ENCODE measurements at regions not wholly inside any gene's neighbourhood (a gene's known extent, or its start where the extent isn't known, plus 50 kb on each side); places are given as distances from the start of the nearest gene placed in this dataset.
"Not testable (repeated sequence)": the region's sequence is repeated elsewhere in the genome, so short reads cannot be mapped to it uniquely, and the experiment has no call there.

GRCh38 chr1:222470252-222470805, 77.6 kb downstream of the HHIPL2 start:
- DNase-seq = not testable (repeated sequence)

DNA sequence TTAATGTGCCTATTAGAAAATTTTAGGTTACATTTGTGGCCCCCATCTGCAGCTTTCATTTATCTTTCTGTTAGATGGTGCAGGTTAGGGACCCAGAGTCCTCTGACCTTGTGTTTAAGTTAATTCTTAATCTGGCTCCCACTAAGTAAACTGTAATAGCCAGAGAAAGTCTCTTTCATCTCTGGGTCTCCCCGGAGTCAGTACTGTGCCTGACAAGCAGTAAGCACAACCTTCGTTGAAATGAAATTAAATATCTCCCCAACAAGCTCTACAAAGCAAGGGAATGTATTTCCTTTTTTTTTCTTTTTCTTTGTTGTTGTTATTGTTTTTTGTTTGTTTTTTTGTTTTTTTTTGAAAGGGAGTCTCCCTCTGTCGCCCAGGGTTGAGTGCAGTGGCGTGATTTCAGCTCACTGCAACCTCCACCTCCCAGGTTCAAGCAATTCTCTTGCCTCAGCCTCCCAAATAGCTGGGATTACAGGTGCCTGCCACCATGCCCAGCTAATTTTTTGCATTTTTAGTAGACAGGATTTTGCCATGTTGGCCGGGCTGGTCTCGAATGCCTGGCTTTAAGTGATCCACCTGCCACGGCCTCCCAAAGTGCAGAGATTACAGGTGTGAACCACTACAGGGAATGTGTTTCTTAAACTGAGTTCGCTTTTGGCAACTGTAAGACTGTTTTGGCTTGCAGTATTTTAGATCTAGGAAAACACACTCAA, 81.6 kb downstream of the HHIPL2 start:
- DNase-seq = no peak

DNA sequence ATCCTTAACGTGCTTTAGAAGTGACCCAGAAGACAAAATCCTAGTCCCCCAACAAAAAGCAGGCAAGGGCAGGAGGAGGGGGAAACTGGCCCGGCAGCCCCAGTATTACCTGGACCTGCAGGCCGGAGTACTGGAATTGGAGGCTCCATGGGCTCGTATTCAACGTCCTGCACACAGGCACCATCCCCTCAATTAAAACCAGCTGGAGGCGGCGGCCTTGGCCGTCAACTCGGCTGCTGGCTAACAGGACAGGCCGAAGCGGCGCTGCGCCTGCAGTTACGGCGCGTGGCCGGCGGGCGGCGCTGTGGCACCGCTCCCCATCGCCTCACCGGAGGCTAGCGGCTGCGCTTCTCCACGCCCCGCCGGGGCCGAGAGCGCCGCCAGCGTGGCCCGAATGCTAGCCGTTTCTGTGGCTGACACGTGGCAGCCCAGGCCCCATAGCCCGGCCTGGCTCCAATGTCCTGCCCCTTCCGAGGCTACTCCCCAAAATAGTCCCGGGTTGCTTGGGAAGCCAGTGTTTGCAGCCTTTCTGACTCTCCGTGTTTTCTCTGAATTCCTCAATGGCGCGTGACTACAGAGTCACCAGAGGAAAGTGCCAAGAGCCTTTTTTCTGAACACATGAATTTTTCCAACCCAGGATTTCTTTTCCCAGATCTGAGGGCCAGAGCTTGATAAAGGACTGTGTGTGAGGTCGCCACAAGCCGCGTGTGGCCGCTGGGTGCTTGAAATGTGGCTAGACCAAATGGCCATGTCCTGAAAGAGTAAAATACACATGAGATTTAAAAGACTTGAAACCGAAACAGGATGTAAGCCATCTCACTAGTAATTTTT, 82.5 kb downstream of the HHIPL2 start:
- DNase-seq = peak; percentile 35 to 96 (median 82)

GRCh38 chr1:222464841-222465210, 83.1 kb downstream of the HHIPL2 start:
- DNase-seq = peak in 6 of 14 donors; percentile 37 to 67 (median 57)

- DNase-seq = no peak
These were observed 84.7 kb downstream of the HHIPL2 start for GRCh38 chr1:222463059-222463730.

DNA sequence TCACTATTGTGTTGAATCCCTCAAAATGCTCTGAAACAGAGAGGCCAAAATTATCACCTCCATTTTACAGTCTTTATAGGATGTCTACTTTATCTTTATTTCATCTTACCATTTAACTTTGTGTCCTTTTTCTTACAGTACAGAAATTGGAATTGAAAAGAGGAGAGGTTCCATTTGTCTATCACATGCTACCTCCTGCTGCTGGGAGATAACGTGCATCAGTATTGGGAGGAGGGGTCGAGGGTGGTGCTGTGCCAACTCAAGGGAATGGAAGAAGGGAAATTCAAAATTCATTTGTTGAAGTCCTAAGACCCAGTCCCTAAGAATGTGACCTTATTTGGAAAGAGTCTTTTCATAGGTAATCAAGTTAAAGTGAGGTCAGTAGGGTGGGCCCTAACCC, 85.3 kb downstream of the HHIPL2 start:
- DNase-seq = no peak

DNA sequence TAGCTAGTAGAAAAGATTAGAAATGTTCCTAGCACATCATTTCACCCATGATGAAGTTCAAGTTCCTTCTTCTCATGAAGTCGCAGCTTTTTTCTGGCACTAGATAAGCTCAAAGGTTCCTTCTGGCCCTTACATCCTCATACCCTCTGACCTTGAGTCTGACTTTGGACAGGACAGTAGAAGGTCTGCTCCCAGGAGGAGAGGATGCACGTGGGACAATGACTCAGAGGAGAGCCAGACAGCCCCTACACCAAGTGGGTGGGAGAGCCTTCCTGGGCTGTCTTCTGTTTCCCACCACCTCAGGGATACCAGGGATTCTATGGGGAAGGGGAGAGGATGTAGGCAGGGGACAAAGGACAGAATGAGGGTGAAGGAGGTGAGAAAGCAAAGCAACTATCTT, 86.0 kb downstream of the HHIPL2 start:
- DNase-seq = no peak

DNA sequence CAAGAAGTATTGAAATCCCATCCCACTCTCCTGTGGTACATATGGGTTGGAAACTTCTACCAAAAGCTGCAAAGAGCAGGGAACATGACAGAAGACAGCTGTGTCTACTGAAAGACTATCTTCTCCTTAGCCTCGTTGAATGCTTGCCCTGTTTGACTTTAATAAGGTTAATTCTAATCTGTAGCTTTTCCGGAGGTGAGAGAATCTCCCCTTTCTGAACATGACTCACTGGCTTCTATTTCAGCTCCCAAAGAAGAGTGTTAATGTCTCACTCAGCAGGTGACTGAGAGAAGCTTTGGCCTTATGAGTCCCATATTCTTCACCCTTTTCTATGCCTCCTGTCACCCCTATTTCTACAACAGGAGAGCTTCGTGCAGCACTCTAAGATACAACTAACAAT, 88.3 kb downstream of the HHIPL2 start:
- no peak for DNase-seq

GRCh38 chr1:222457513-222457912, 90.4 kb downstream of the HHIPL2 start:
- DNase-seq = no peak

DNA sequence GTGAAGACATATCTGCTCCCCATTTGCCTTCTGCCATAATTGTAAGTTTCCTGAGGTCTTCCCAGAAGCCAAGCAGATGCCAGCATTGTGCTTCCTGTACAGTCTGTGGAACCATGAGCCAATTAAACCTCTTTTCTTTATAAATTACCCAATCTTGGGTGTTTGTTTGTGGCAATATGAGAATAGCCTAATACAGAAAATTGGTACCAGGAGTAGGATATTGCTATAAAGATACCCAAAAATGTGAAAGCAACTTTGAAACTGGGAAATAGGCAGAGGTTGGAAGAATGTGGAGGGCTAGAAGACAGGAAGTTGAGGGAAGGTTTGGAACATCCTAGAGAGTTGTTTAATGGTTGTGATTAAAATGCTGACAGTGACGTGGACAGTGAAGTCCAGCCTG, 90.8 kb downstream of the HHIPL2 start:
- no peak for DNase-seq

GRCh38 chr1:222455188-222455879, 92.6 kb downstream of the HHIPL2 start:
- DNase-seq = peak in 12 of 14 donors; percentile 27 to 78 (median 61)

DNA sequence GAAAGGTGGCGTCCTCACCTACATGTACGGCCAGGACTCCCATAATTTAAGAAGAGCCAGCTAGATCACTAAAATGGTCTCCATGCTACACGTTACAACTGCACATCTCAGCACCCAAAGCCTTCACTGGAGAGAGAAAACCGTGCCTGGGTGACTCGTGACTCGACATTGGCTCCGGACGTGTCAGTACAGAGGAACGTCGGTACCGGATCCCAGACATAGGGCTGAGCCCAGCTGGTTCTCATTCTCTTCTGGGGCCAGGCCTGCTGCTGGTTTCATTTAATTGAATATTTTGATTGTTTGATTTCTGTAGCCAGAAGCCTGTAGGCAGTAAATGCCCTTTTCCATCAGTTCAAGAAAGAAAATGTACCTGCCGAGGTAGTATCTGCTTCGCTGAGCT, 93.1 kb downstream of the HHIPL2 start:
- DNase-seq = peak in 2 of 14 donors; percentile 31 to 76

DNA sequence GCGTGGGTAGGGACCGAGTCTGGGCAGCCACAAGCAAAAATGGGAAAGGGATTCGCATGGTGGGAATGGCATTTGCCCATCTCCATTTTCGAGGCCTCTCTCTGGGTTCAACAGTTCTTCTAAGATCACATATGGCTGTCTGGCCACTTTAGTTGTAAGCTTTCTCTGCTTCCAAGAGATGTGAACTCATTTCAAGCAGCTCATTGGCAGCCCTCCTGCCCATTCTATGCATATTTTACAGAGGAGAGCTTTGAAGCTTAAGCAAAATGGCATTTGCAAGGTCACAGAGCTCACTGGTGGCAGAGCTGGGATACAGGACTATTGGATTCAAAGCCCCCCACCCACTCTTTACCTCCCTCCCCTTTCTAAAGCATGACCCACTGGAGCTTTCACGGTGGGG, 93.7 kb downstream of the HHIPL2 start:
- DNase-seq = no peak

DNA sequence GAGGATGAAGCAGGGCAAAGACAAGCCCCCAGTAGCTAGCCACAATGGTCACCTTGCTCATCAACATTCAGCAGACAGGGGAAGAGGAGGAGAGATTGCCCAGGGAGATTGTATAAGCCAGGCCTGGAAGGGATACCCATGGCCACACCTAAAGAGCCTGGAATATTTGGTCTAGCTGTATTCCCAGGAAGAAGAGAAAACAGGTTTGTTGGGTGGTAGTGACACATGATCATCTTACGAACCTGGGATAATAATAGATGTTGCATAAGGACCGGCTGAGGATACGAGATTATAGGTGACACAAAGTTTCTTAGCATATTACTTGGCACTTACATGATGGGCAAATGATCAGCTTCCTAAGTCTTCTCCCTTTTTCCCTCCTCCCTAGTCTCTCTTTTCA, 95.9 kb downstream of the HHIPL2 start:
- DNase-seq = no peak

GRCh38 chr1:222443566-222443965, 104.3 kb downstream of the HHIPL2 start:
- DNase-seq = no peak

DNA sequence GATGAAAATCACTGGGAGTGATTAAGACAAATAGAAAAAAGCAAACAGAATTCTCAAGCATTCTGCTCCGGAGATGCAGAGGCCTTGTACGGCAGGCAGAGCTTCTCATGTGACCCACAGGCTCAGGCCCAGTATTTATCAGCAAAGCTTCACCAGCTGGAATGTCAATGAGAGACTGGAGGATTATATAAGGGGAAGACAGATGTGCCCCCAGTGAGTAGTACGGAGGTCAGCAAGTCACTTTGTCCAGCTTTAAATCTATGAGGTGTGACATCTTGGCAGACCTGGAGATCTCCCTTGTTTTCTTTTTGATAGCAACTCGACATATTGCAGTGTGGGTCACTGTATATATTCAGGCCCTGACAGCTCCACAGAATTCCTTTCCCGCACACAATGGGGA, 106.8 kb downstream of the HHIPL2 start:
- peak in 1 of 14 donors; percentile 1 for DNase-seq

DNA sequence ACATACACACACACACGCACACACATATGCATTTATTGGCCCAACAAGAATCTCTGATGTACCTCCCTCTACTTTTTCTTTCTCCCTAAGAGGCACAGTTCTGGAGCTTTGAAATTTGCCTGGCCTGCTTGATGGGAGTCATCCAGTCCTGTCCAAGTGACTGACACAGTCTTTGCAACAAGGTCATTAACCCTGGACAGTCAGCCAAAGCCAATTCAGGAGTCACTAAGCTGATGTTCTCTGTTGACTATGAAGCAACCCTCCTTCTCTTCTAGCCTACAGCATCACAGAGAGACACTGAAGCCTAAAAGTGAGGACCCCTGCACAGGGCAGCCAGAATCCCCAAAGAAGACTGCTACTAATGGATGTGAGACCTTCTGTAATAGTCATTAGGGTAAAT, 123.1 kb downstream of the HHIPL2 start:
- DNase-seq = no peak

- no peak for DNase-seq
These were observed 126.5 kb downstream of the HHIPL2 start for GRCh38 chr1:222421380-222421779.

DNA sequence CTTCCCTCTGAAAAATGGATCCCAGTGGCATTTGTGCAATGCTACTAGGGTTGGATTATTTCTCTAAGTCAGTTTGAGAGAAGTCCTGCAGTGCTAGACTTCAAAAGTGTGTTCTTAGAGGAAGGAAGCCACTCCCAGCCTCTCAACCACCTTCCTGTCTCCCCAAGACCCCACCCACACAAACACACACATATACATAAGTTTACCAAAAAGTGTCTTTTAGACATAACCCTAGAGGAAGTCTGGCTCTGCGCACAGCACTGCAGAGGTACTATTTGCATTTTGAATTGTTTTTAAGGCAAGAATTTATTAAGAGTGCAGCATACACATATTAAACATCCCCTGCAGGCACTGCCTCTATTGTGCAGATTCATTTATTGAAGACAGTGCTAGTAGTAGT, 127.3 kb downstream of the HHIPL2 start:
- DNase-seq = no peak

GRCh38 chr1:222418654-222419053, 129.2 kb downstream of the HHIPL2 start:
- DNase-seq = no peak

DNA sequence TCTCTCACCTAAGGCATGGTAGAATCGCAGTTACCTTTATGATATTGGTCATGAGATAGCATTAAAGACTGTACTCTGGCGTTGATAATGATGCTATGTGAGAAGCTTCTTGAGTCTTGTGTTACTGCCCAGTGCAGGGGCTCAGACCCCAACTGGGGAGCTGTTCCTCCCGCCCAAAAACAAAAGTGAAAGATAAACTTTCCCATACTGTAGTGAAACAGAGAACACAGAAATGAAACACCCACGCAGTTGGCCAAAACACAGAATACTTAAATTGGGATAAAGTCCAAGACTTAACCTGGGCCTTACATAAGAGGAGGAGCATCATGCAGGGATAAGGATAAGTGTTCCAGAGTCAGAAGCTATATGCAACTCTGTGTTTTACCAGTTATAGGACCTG, 130.6 kb downstream of the HHIPL2 start:
- DNase-seq = no peak

- DNase-seq = no peak
These were observed 131.7 kb downstream of the HHIPL2 start for GRCh38 chr1:222416001-222416791.
